IMR-90 (cell line): ENCODE measurements at regions not wholly inside any gene's neighbourhood (a gene's known extent, or its start where the extent isn't known, plus 50 kb on each side); places are given as distances from the start of the nearest gene placed in this dataset.

Experiments used
- ATAC-seq: fragments of 200-7000 bp; cut with Tn5 transposase; 2 replicates; pipeline ENCODE4 v1.9.1; 2020; ENCODE audit warnings: low read depth, mild to moderate bottlenecking, moderate library complexity
- BruUV-seq: library from RNA; stranded (reverse); fragments of 400-500 nt; replicated peaks from 2 replicates; lab custom pipeline; 2021; lab: Mats Ljungman, UMichigan
- CTCF ChIA-PET: fragments of 300-600 bp; formaldehyde crosslinking; extraction: SDS; loops from one replicate; lab custom pipeline; 2021; ENCODE audit warnings: antibody characterized with exemption; lab: Yijun Ruan, JAX
- POLR2A ChIA-PET: fragments of 300-600 bp; sonication (Branson Sonifier 250); formaldehyde crosslinking; loops from one replicate; lab custom pipeline; 2022; ENCODE audit warnings: antibody characterized with exemption; ENCODE audit not compliant: unreplicated experiment; lab: Charles Lee
- DNase-seq: peaks from one replicate; pipeline ENCODE4 v3.0.0; 2013
- H2AFZ ChIP-seq: replicated peaks from 2 replicates; pipeline ENCODE3; 2013; ENCODE audit warnings: low read length, mild to moderate bottlenecking; ENCODE audit not compliant: poor library complexity
- H2AK5ac ChIP-seq: 2 replicates; pipeline ENCODE4 v1.6.1; 2013; ENCODE audit warnings: low read depth, low read length, inconsistent platforms
- H2AK9ac ChIP-seq: replicated peaks from 2 replicates; pipeline ENCODE3; 2013; ENCODE audit warnings: mild to moderate bottlenecking, low read depth, low read length, moderate library complexity; ENCODE audit not compliant: poor library complexity
- H2BK120ac ChIP-seq: 2 replicates; pipeline ENCODE4 v1.6.1; 2013; ENCODE audit warnings: low read depth, low read length, inconsistent platforms
- H2BK15ac ChIP-seq: 3 replicates; pipeline ENCODE4 v1.6.1; 2013; ENCODE audit warnings: low read depth, low read length, inconsistent platforms
- H2BK20ac ChIP-seq: 2 replicates; pipeline ENCODE4 v1.6.1; 2013; ENCODE audit warnings: low read depth, mild to moderate bottlenecking, inconsistent platforms, low read length, moderate library complexity
- H2BK5ac ChIP-seq: 2 replicates; pipeline ENCODE4 v1.6.1; 2013; ENCODE audit warnings: mild to moderate bottlenecking, low read depth, low read length, inconsistent platforms; ENCODE audit not compliant: poor library complexity, severe bottlenecking
- H3K14ac ChIP-seq: replicated peaks from 2 replicates; pipeline ENCODE4 v1.6.1; 2013; ENCODE audit warnings: low read depth, low read length, inconsistent platforms
- H3K18ac ChIP-seq: 2 replicates; pipeline ENCODE4 v1.6.1; 2013; ENCODE audit warnings: low read depth, low read length, control low read depth
- H3K23ac ChIP-seq: 2 replicates; pipeline ENCODE4 v1.6.1; 2013; ENCODE audit warnings: low read depth, low read length, inconsistent platforms
- H3K27ac ChIP-seq: 2 replicates; pipeline ENCODE4 v1.5.1; 2013; ENCODE audit warnings: mild to moderate bottlenecking, control low read depth, low read length; ENCODE audit not compliant: insufficient read depth
- H3K27me3 ChIP-seq: 2 replicates; pipeline ENCODE4 v1.6.1; 2013; ENCODE audit warnings: low read length; ENCODE audit not compliant: control insufficient read depth, insufficient read depth
- H3K36me3 ChIP-seq: 2 replicates; pipeline ENCODE4 v1.6.1; 2013; ENCODE audit warnings: low read length, mixed read lengths; ENCODE audit not compliant: control insufficient read depth, insufficient read depth
- H3K4ac ChIP-seq: 2 replicates; pipeline ENCODE4 v1.6.1; 2013; ENCODE audit warnings: low read depth, low read length, inconsistent platforms
- H3K4me1 ChIP-seq: 2 replicates; pipeline ENCODE4 v1.6.1; 2013; ENCODE audit warnings: low read length, mixed read lengths; ENCODE audit not compliant: control insufficient read depth, insufficient read depth
- H3K4me2 ChIP-seq: 2 replicates; pipeline ENCODE4 v1.6.1; 2013; ENCODE audit warnings: low read depth, mild to moderate bottlenecking, control low read depth, low read length, moderate library complexity
- H3K4me3 ChIP-seq: 2 replicates; pipeline ENCODE4 v1.5.1; 2013; ENCODE audit warnings: low read depth, mild to moderate bottlenecking, control low read depth, low read length, moderate library complexity; ENCODE audit not compliant: insufficient read depth
- H3K56ac ChIP-seq: 2 replicates; pipeline ENCODE4 v1.6.1; 2013; ENCODE audit warnings: low read length, inconsistent platforms; ENCODE audit not compliant: insufficient read depth; ENCODE audit errors: extremely low read depth
- H3K79me1 ChIP-seq, 2 experiments: 2 replicates each; pipeline ENCODE4 v1.6.1; 2013; ENCODE audit warnings: low read length in 2 of 2, inconsistent platforms in 1 of 2, low read depth in 1 of 2
- H3K9ac ChIP-seq: 2 replicates; pipeline ENCODE4 v1.6.1; 2013; ENCODE audit warnings: low read depth, low read length, control low read depth
- H3K9me1 ChIP-seq: 2 replicates; pipeline ENCODE4 v1.6.1; 2013; ENCODE audit warnings: low read length, inconsistent platforms; ENCODE audit not compliant: insufficient read depth
- H3K9me3 ChIP-seq: 2 replicates; pipeline ENCODE4 v1.6.1; 2013; ENCODE audit warnings: low read length; ENCODE audit not compliant: control insufficient read depth, insufficient read depth
- H4K20me1 ChIP-seq: 2 replicates; pipeline ENCODE4 v1.6.1; 2013; ENCODE audit warnings: low read length, inconsistent platforms; ENCODE audit not compliant: insufficient read depth
- H4K5ac ChIP-seq: 2 replicates; pipeline ENCODE4 v1.6.1; 2013; ENCODE audit warnings: mild to moderate bottlenecking, low read depth, low read length, control low read depth
- H4K8ac ChIP-seq, 2 experiments: 2 replicates each; pipeline ENCODE4 v1.6.1; 2013; ENCODE audit warnings: low read depth in 2 of 2, low read length in 2 of 2, control low read depth in 1 of 2, inconsistent platforms in 1 of 2
- H4K91ac ChIP-seq: 2 replicates; pipeline ENCODE4 v1.6.1; 2013; ENCODE audit warnings: low read depth, low read length, inconsistent platforms; ENCODE audit not compliant: insufficient read depth
- FOS ChIP-seq: fragments of 150-350 bp; IDR thresholded peaks from 2 replicates; pipeline ENCODE4 v1.6.1; 2016; ENCODE audit warnings: low read depth, low read length
- MAZ ChIP-seq: IDR thresholded peaks from 2 replicates; pipeline ENCODE4 v1.6.1; 2012; ENCODE audit warnings: low read depth, mild to moderate bottlenecking, low read length, improper control_type of control experiment, moderate library complexity, borderline replicate concordance
- MXI1 ChIP-seq: IDR thresholded peaks from 2 replicates; pipeline ENCODE4 v1.6.1; 2012; ENCODE audit warnings: low read depth, mild to moderate bottlenecking, low read length, moderate library complexity, borderline replicate concordance
- RAD21 ChIP-seq: IDR thresholded peaks from 2 replicates; pipeline ENCODE4 v1.6.1; 2012; ENCODE audit warnings: low read length, improper control_type of control experiment
- SMC3 ChIP-seq: fragments of 150-350 bp; IDR thresholded peaks from 2 replicates; pipeline ENCODE4 v1.6.1; 2016; ENCODE audit warnings: low read depth, mild to moderate bottlenecking, antibody characterized with exemption, low read length, moderate library complexity
- WGBS, 2 experiments: methylation state at CpG; one replicate each; pipeline versions ENCODE4 v1.1.5 to v1.1.7; 2013; ENCODE audit warnings: missing lambda C conversion rate in 2 of 2; ENCODE audit not compliant: insufficient read length in 1 of 2; ENCODE audit errors: extremely low coverage in 2 of 2; 5-methylcytosine and 5-hydroxymethylcytosine counted together
- dilution Hi-C: fragments of 300-500 bp; cut with HindIII; formaldehyde crosslinking; loops from one replicate; pipeline ENCODE4 v1.14.3; 2018; ENCODE audit warnings: low sequenced_read_pairs; ENCODE audit not compliant: unreplicated experiment
- in situ Hi-C: fragments of 300-500 bp; cut with MboI; formaldehyde crosslinking; loops from 3 replicates; pipeline ENCODE4 v1.14.3; 2019; ENCODE audit warnings: low sequenced_read_pairs, inconsistent platforms, mixed read lengths
- intact Hi-C: fragments of 100-400 bp; cut with micrococcal nuclease; formaldehyde crosslinking; loops from 2 replicates; pipeline ENCODE4 v1.10.0; 2022

DNA sequence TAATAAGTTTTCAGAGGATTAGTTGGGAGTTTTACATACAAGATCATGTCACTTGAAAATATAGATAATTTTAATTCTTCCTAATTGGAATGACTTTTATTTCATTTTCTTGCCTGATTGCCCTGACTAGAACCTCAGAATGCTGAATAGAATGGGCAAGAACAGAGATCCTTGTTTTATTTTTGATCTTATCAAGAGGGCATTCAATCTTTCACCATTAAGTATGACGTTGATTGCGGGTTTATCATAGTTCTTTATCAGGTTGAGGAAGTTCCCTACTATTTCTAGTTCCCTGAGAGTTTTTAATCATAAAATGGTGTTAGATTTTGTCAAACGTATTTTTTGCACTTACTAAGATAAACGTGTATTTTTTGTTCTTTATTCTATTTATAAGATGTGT lies 124.3 kb downstream of the DICER1 start (continued):
- TF ChIP-seq MAZ, result no peak
- TF ChIP-seq MXI1, result no peak
- TF ChIP-seq SMC3, result no peak

DNA sequence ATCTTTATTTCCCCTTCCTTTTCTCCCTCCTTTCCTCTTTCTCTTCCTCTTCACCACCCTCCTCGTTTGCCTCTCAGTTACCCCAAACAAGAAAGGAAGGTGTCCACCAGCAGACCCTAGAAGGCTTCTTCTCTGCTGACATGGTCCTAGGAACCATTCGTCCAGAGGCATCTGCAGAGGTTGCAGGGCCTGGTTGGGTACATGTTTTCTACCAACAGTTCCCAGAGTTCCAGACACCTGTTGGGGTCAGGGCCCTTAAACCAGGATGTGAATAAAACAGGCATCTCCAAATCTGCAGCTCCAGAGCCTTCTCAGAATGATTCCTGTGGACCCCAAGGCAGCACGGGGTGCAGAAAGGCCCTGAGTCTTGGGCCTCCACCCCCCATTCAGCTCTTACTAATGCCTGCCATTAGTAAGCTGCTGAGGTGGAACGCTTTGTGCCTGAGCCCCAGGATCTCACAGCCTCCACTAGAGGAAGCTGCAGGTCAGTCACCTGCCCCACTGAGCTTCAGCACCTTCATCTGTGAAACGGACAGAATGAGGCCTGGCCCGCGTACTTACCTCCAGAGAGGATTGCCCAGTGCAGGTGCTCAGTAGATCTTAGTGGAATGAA lies 130.4 kb downstream of the DICER1 start:
- H3K18ac ChIP-seq, result no peak overlapping the region
- H3K27me3 ChIP-seq, result no peaks in the 10 kb centered on the region; the same call in 1 of the 2 replicates
- no peak overlapping the region for H4K91ac ChIP-seq
- DNase-seq, result no peak
- H3K14ac ChIP-seq, result no peak overlapping the region
- intact Hi-C loops, result no loop called here
- H4K5ac ChIP-seq, result no peak overlapping the region
- no peak overlapping the region for H3K56ac ChIP-seq
- dilution Hi-C loops, result no loop called here
- H2BK120ac ChIP-seq, result no peak overlapping the region
- H2AK5ac ChIP-seq, result no peak overlapping the region
- H4K8ac ChIP-seq, result no peak overlapping the region
- H2BK5ac ChIP-seq, result no peak overlapping the region
- BruUV-seq, result no TSS peak
- no peaks in the 10 kb centered on the region; the same call in 1 of the 2 replicates for H3K9me3 ChIP-seq
- ChIA-PET POLR2A (no interaction called here), CTCF (no interaction called here)
- no peaks in the 10 kb centered on the region for H3K36me3 ChIP-seq
- no peak overlapping the region for H3K4me3 ChIP-seq
- H2AFZ ChIP-seq, result no peak overlapping the region
- H3K4me1 ChIP-seq, result no peaks in the 10 kb centered on the region; the same call in 1 of the 2 replicates
- no peak overlapping the region for H3K27ac ChIP-seq
- H3K79me1 ChIP-seq, result no peaks in the 10 kb centered on the region
- H3K9me1 ChIP-seq, result no peaks in the 10 kb centered on the region
- TF ChIP-seq MAZ (no peak), FOS (no peak), RAD21 (no peak)
- no peak overlapping the region for H3K4me2 ChIP-seq
- no peak for ATAC-seq
- H2BK20ac ChIP-seq, result no peak overlapping the region
- H2BK15ac ChIP-seq, result no peak overlapping the region
- H3K23ac ChIP-seq, result no peak overlapping the region
- 44% methylated on average over 1 of the region's 7 CpGs; no CpG with 5 or more reads in 1 of the 2 experiments for WGBS, 2 experiments
- no peak overlapping the region for H2AK9ac ChIP-seq
- H4K20me1 ChIP-seq, result no peaks in the 10 kb centered on the region
- H3K9ac ChIP-seq, result no peak overlapping the region
- H3K4ac ChIP-seq, result no peak overlapping the region
- in situ Hi-C loops, result no loop called here
